Transverse colon (tissue), 4 donors: ENCODE measurements at regions not wholly inside any gene's neighbourhood (a gene's known extent, or its start where the extent isn't known, plus 50 kb on each side); places are given as distances from the start of the nearest gene placed in this dataset.

Experiments
- DNase-seq: peaks from one replicate; pipeline ENCODE4 v3.0.0-alpha.2; 2019
- H3K27ac ChIP-seq, 4 donors: fragments of 200-600 bp; sonication (generic); 2 replicates each; pipeline ENCODE4 v1.5.1; 2016 to 2018; ENCODE audit warnings: inconsistent platforms in 4 of 4
- H3K27me3 ChIP-seq: fragments of 200-600 bp; sonication (generic); 2 replicates; pipeline ENCODE4 v1.5.1; 2017; ENCODE audit warnings: inconsistent platforms
- H3K36me3 ChIP-seq, 4 donors: fragments of 200-600 bp; sonication (generic); 2 replicates each; pipeline ENCODE4 v1.5.1; 2017 to 2019; ENCODE audit warnings: inconsistent platforms in 4 of 4
- H3K4me1 ChIP-seq, 4 donors: fragments of 200-600 bp; sonication (generic); 2 replicates each; pipeline ENCODE4 v1.5.1; 2017 to 2020; ENCODE audit warnings: inconsistent platforms in 4 of 4
- H3K4me3 ChIP-seq, 4 donors: fragments of 200-600 bp; sonication (generic); 1 replicate in 1 of 4; 2 replicates in 3 of 4; pipeline versions ENCODE4 v1.5.1 to v1.6.1; 2017 to 2019; ENCODE audit warnings: inconsistent platforms in 4 of 4
- H3K9me3 ChIP-seq, 2 donors: fragments of 200-600 bp; sonication (generic); 2 replicates each; pipeline ENCODE4 v1.5.1; 2017 to 2019; ENCODE audit warnings: inconsistent platforms in 2 of 2
- CTCF ChIP-seq, 5 experiments: fragments of 200-600 bp in 3 of 5; fragments of 450-650 bp in 2 of 5; sonication (generic) in 3 of 5; IDR thresholded peaks; 1 replicate in 2 of 5; 2 replicates in 3 of 5; pipeline ENCODE4 v1.5.1; 2016 to 2017; ENCODE audit warnings: antibody characterized with exemption in 5 of 5, inconsistent platforms in 3 of 5, mild to moderate bottlenecking in 2 of 5, moderate library complexity in 1 of 5
- EP300 ChIP-seq: sonication (generic); formaldehyde crosslinking; IDR thresholded peaks from one replicate; pipeline ENCODE4 v1.6.1; 2017; ENCODE audit warnings: antibody characterized with exemption, low read depth
- POLR2A ChIP-seq: fragments of 450-650 bp; IDR thresholded peaks from one replicate; pipeline ENCODE4 v1.6.1; 2016; ENCODE audit warnings: antibody characterized with exemption, mild to moderate bottlenecking, moderate library complexity
- POLR2AphosphoS5 ChIP-seq, 3 donors: sonication (generic); formaldehyde crosslinking; IDR thresholded peaks; one replicate each; pipeline ENCODE4 v1.6.1; 2016; ENCODE audit warnings: antibody characterized with exemption in 3 of 3
- WGBS, 2 donors: methylation state at CpG; one replicate each; pipeline ENCODE4 v1.1.5; 2018; ENCODE audit warnings: low coverage in 1 of 2; 5-methylcytosine and 5-hydroxymethylcytosine counted together
- in situ Hi-C, 4 donors: fragments of 200-750 bp; cut with MboI; loops; one replicate each; pipeline versions ENCODE4 v1.15.0 to v1.15.1; 2017; ENCODE audit warnings: low sequenced_read_pairs in 3 of 4, low pct_ligation_motif_present in 1 of 4, low pct_unique_long_range_greater_than_20kb in 1 of 4
- intact Hi-C: fragments of 100-400 bp; cut with DNase I; formaldehyde crosslinking; loops from one replicate; pipeline ENCODE4 v1.15.1; 2023; ENCODE audit warnings: low total_unique reads

DNA sequence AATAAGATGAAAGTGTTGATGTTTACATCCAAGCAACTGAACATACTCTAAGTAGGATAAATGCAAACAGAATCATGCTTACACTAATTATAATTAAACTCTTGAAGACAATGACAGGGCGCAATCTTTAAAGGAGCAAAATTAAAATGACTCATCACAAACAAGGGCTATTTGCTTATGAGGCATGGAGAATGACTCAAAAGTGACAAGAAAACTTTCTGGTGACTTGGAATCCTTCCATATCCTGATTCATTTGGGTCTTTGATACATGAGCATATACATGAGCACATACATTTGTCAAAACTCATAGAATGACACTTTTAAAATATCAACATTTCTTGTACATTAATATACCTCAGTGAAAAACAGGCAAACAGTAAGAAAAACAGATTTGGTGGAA, 1632.3 kb downstream of the KCNT2 start:
- Histone ChIP-seq H3K9me3 (no peaks in the 10 kb centered on the region), H3K27ac (no peak overlapping the region), H3K36me3 (no peaks in the 10 kb centered on the region), H3K4me1 (no peaks in the 10 kb centered on the region), H3K4me3 (no peak overlapping the region), H3K27me3 (no peaks in the 10 kb centered on the region)
- TF ChIP-seq EP300 (no peak), POLR2AphosphoS5 (IDR thresholded peaks at IDR 0.05) (no peak), CTCF (IDR thresholded peaks at IDR 0.05) (no peak), POLR2A (no peak)
- DNase-seq, result no peak
- in situ Hi-C loops (no loop called here), intact Hi-C loops (no loop called here)
- WGBS, 2 donors, result 60 to 61% methylated on average over 1 of the region's 1 CpG

DNA sequence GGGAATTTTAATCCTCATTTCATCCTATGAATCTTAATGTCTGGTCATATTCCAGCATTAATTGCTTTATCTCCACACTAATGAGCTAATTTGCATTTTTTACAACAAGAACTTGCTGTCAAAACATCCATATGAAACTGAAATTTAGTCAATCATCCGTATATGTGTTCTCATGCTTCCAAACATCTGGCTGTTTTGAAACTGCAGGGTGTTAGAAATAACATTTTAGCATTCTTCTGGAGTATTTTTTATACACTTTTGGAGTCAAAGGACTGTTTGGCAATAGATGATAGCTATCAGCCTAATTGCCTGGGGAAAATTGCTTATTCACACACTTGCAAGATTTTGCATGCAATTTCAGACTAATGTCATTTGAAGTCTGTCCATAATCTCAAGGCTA, 1639.3 kb downstream of the KCNT2 start:
- 44 to 66% methylated on average over 1 of the region's 1 CpG for WGBS, 2 donors
- in situ Hi-C loops, result no loop called here
- Histone ChIP-seq H3K36me3 (no peaks in the 10 kb centered on the region), H3K4me1 (no peaks in the 10 kb centered on the region), H3K27ac (no peak overlapping the region), H3K27me3 (no peaks in the 10 kb centered on the region), H3K4me3 (no peak overlapping the region), H3K9me3 (no peaks in the 10 kb centered on the region)
- TF ChIP-seq EP300, result no peak
- TF ChIP-seq CTCF (IDR thresholded peaks at IDR 0.05), result no peak
- TF ChIP-seq POLR2A, result no peak
- no peak for TF ChIP-seq POLR2AphosphoS5 (IDR thresholded peaks at IDR 0.05)
- DNase-seq, result no peak
- intact Hi-C loops, result no loop called here

DNA sequence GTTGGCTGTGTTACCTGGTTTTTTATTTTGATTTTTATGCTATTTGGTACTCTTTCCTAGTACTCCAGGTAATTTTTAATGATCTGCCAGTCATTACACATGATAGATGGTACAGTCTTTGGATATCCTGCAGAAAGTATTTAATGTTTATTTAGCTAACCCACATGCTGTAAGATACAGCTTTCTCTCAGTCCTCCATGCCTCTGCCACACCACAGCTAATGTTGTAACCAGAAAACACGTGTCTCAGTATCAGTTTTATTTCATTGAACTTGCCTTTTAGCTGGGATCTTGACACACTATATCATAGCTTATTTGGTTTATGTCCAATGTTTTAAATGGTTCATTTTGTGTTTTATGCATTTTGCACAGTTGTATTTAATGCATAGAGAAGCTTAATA, 1648.4 kb downstream of the KCNT2 start:
- TF ChIP-seq CTCF (IDR thresholded peaks at IDR 0.05) (no peak), EP300 (no peak), POLR2AphosphoS5 (IDR thresholded peaks at IDR 0.05) (no peak), POLR2A (no peak)
- Histone ChIP-seq H3K9me3 (no peaks in the 10 kb centered on the region), H3K4me1 (no peaks in the 10 kb centered on the region), H3K27ac (no peak overlapping the region), H3K27me3 (no peaks in the 10 kb centered on the region), H3K36me3 (no peaks in the 10 kb centered on the region), H3K4me3 (no peak overlapping the region)
- no peak for DNase-seq
- 33 to 41% methylated on average over 1 of the region's 1 CpG for WGBS, 2 donors
- intact Hi-C loops, result no loop called here
- in situ Hi-C loops, result no loop called here

DNA sequence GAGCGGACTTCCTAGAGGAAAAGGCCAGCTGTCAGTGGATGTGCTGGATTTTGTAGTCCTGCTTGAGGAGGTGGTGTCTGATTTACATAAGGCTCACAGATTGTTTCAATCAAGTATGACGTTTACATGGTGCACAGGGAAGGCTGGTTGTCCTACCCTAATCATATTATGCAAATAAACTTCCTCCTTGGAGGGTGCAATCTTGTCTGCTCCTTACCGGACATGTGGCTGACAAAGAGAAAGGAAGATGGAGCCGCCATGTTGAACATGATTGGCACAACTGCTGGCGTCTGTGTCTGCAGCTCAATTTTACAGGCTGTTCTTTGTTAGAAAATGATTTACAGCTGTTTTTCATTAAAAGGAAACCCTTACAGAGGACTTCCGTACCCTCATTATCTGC, 1656.1 kb downstream of the KCNT2 start:
- Histone ChIP-seq H3K36me3 (no peaks in the 10 kb centered on the region), H3K9me3 (no peaks in the 10 kb centered on the region), H3K4me1 (no peaks in the 10 kb centered on the region), H3K27ac (no peak overlapping the region), H3K27me3 (no peaks in the 10 kb centered on the region), H3K4me3 (no peak overlapping the region)
- in situ Hi-C loops (no loop called here), intact Hi-C loops (no loop called here)
- WGBS, 2 donors, result 55 to 57% methylated on average over 6 of the region's 6 CpGs
- TF ChIP-seq EP300 (no peak), CTCF (IDR thresholded peaks at IDR 0.05) (no peak), POLR2A (no peak), POLR2AphosphoS5 (IDR thresholded peaks at IDR 0.05) (no peak)
- no peak for DNase-seq
